ENCODE measurements at regions not wholly inside any gene's neighbourhood (a gene's known extent, or its start where the extent isn't known, plus 50 kb on each side); places are given as distances from the start of the nearest gene placed in this dataset.

GRCh38 chr20:8963330-8963729, 105.6 kb upstream of the PLCB4 start:
- no peaks in the 10 kb centered on the region for H3K27me3 ChIP-seq (ENCODE audit: control insufficient read depth in 1 of 2, insufficient read depth in 2 of 2, low read length in 2 of 2)

DNA sequence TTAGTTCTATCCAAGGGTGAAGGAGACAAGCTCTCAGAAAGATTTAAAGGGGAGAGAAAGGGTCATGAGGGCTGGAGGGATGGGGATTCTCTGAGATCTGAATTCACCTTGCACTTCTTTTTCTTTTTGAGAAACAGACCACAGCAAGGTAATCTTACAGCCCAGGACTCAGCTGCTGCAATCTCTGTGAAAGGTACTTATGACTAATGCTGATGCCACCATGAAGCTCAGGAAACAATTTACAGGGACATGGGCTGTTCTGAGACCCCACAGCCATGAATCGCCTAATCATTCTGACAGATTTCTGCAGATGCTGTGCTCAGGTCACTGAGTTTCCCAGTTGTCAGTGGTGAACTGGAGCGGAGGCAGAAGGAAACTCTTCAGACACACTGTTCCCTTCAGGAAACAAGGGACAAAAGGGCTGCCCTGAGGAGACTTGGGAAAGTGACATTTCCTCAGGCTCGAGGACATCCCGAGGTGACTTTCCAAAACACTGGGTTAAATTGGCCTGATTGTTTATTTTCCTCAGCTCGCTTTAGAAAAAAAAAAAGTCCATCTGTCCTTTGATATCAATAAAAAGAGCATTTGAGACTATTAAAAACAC, 103.8 kb upstream of the PLCB4 start:
- H3K27ac ChIP-seq (ENCODE audit: low read depth in 2 of 2, low read length in 1 of 2): no peak overlapping the region
- H3K4me3 ChIP-seq (ENCODE audit: low read depth in 1 of 2, low read length in 2 of 2): no peak overlapping the region
- no peaks in the 10 kb centered on the region for H3K36me3 ChIP-seq (ENCODE audit: control insufficient read depth in 2 of 2, insufficient read depth in 2 of 2, low read length in 1 of 2)
- H3K27me3 ChIP-seq (ENCODE audit: control insufficient read depth in 1 of 2, insufficient read depth in 2 of 2, low read length in 2 of 2): no peaks in the 10 kb centered on the region
- no peaks in the 10 kb centered on the region for H3K9me3 ChIP-seq (ENCODE audit: control insufficient read depth in 2 of 2, insufficient read depth in 1 of 2, low read depth in 1 of 2, low read length in 1 of 2)
- WGBS, 2 donors: 79 to 85% methylated on average over 5 of the region's 5 CpGs
- H3K4me1 ChIP-seq (ENCODE audit: control insufficient read depth in 2 of 2, insufficient read depth in 2 of 2, low read length in 1 of 2): no peaks in the 10 kb centered on the region

More at GRCh38 chr20:8963330-8963729, 105.6 kb upstream of the PLCB4 start:
- no peak overlapping the region for H3K4me3 ChIP-seq (ENCODE audit: low read depth in 1 of 2, low read length in 2 of 2)
- no peaks in the 10 kb centered on the region for H3K9me3 ChIP-seq (ENCODE audit: control insufficient read depth in 2 of 2, insufficient read depth in 1 of 2, low read depth in 1 of 2, low read length in 1 of 2)
- H3K27ac ChIP-seq (ENCODE audit: low read depth in 2 of 2, low read length in 1 of 2): no peak overlapping the region
- no peaks in the 10 kb centered on the region for H3K36me3 ChIP-seq (ENCODE audit: control insufficient read depth in 2 of 2, insufficient read depth in 2 of 2, low read length in 1 of 2)
- H3K4me1 ChIP-seq (ENCODE audit: control insufficient read depth in 2 of 2, insufficient read depth in 2 of 2, low read length in 1 of 2): no peaks in the 10 kb centered on the region

DNA sequence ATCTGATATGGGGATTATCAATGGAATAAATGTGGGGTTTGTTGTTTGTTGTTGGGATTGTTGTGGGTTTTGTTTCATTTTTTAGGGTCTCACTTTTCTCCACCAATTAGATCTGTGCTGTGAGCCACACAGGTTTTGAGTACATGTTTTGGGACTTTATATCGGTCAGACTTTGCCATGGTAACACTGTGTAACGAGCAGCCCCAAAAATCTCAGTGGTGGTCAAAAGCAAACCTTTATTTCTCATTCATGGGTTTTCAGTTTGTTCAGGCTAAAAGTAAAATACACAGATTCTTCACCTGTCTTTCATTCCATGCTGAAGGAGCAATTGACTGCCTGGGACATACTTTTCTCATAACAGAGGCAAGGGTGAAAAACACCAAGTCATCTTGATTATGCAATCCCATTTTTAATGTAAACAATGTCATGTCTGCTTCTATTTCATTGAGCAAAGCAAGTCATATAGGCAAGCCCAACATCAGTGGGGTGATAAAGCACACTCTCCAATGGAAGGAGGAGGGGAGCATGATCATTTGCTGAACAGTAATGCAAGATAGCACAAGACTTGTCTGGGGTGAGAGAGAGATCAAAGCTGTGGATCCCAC, 101.1 kb upstream of the PLCB4 start:
- 92 to 95% methylated on average over 2 of the region's 2 CpGs for WGBS, 2 donors

DNA sequence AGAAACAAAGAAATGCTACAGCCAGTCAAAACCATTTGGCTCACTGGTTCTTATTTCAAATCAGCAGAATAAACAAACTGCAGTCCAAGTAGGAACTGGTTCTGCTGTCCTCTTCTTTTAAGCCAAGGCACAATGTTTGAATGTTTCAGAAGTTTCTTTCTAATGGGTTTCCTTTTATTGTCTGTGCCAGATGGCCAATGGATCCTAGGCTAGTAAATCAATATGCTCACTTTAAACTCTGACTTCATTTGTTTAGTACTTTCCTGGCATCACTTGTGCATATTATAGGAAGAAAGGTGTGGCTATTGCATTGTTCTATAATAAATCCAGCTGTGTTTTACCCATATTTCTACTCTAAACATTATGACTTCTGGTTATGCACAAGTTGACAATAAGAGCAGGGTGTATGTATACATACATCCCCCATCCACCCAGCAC, 99.7 kb upstream of the PLCB4 start:
- Histone ChIP-seq H3K27ac (ENCODE audit: low read depth in 2 of 2, low read length in 1 of 2) (no peak overlapping the region), H3K4me1 (ENCODE audit: control insufficient read depth in 2 of 2, insufficient read depth in 2 of 2, low read length in 1 of 2) (no peaks in the 10 kb centered on the region), H3K4me3 (ENCODE audit: low read depth in 1 of 2, low read length in 2 of 2) (no peak overlapping the region), H3K9me3 (ENCODE audit: control insufficient read depth in 2 of 2, insufficient read depth in 1 of 2, low read depth in 1 of 2, low read length in 1 of 2) (no peaks in the 10 kb centered on the region), H3K27me3 (ENCODE audit: control insufficient read depth in 1 of 2, insufficient read depth in 2 of 2, low read length in 2 of 2) (no peaks in the 10 kb centered on the region), H3K36me3 (ENCODE audit: control insufficient read depth in 2 of 2, insufficient read depth in 2 of 2, low read length in 1 of 2) (no peaks in the 10 kb centered on the region)

More for the DNA sequence above, 101.1 kb upstream of the PLCB4 start:
- Histone ChIP-seq H3K27me3 (ENCODE audit: control insufficient read depth in 1 of 2, insufficient read depth in 2 of 2, low read length in 2 of 2) (no peaks in the 10 kb centered on the region), H3K27ac (ENCODE audit: low read depth in 2 of 2, low read length in 1 of 2) (no peak overlapping the region), H3K36me3 (ENCODE audit: control insufficient read depth in 2 of 2, insufficient read depth in 2 of 2, low read length in 1 of 2) (no peaks in the 10 kb centered on the region), H3K9me3 (ENCODE audit: control insufficient read depth in 2 of 2, insufficient read depth in 1 of 2, low read depth in 1 of 2, low read length in 1 of 2) (no peaks in the 10 kb centered on the region), H3K4me1 (ENCODE audit: control insufficient read depth in 2 of 2, insufficient read depth in 2 of 2, low read length in 1 of 2) (no peaks in the 10 kb centered on the region), H3K4me3 (ENCODE audit: low read depth in 1 of 2, low read length in 2 of 2) (no peak overlapping the region)

GRCh38 chr20:8971669-8972316, 97.1 kb upstream of the PLCB4 start:
- 77 to 87% methylated on average over 4 of the region's 4 CpGs for WGBS, 2 donors
- H3K9me3 ChIP-seq (ENCODE audit: control insufficient read depth in 2 of 2, insufficient read depth in 1 of 2, low read depth in 1 of 2, low read length in 1 of 2): no peaks in the 10 kb centered on the region
- H3K4me3 ChIP-seq (ENCODE audit: low read depth in 1 of 2, low read length in 2 of 2): no peak overlapping the region
- H3K36me3 ChIP-seq (ENCODE audit: control insufficient read depth in 2 of 2, insufficient read depth in 2 of 2, low read length in 1 of 2): no peaks in the 10 kb centered on the region
- no peaks in the 10 kb centered on the region for H3K27me3 ChIP-seq (ENCODE audit: control insufficient read depth in 1 of 2, insufficient read depth in 2 of 2, low read length in 2 of 2)
- no peak overlapping the region for H3K27ac ChIP-seq (ENCODE audit: low read depth in 2 of 2, low read length in 1 of 2)
- H3K4me1 ChIP-seq (ENCODE audit: control insufficient read depth in 2 of 2, insufficient read depth in 2 of 2, low read length in 1 of 2): no peaks in the 10 kb centered on the region

DNA sequence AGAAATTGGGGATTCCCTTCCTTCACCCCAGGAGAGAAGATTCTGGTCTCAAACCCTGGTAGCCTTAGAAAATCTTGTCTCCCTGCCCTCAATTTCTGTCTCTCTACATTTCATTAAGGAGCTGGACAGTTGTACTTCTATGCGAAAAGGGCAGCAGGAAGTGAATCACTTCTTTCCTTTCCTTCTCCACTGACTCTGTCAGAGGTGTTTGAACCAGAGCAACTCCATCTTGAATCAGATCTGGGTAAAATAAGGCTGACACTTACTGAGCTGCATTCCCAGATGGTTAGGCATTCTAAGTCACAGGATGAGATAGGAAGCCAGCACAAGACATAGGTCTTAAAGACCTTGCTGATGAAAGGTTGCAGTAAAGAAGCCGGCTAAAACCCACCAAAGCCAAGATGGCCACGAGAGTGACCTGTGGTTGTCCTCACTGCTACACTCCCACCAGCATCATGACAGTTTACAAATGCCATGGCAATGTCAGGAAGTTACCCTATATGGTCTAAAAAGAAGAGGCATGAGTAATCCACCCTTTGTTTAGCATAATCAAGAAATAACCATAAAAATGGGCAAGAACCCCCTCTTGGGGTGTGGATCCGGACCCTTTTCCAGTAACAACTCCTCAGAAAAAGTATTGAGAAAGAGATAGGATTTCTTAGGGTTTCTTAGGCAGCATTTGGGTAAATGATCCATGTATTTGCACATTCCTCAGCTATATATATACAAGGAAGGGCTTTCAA, 95.8 kb upstream of the PLCB4 start:
- no peak overlapping the region for H3K4me3 ChIP-seq (ENCODE audit: low read depth in 1 of 2, low read length in 2 of 2)
- no peak overlapping the region for H3K27ac ChIP-seq (ENCODE audit: low read depth in 2 of 2, low read length in 1 of 2)
- no peaks in the 10 kb centered on the region for H3K4me1 ChIP-seq (ENCODE audit: control insufficient read depth in 2 of 2, insufficient read depth in 2 of 2, low read length in 1 of 2)
- H3K27me3 ChIP-seq (ENCODE audit: control insufficient read depth in 1 of 2, insufficient read depth in 2 of 2, low read length in 2 of 2): no peaks in the 10 kb centered on the region
- WGBS, 2 donors: 82 to 86% methylated on average over 4 of the region's 4 CpGs
- H3K9me3 ChIP-seq (ENCODE audit: control insufficient read depth in 2 of 2, insufficient read depth in 1 of 2, low read depth in 1 of 2, low read length in 1 of 2): no peaks in the 10 kb centered on the region
- H3K36me3 ChIP-seq (ENCODE audit: control insufficient read depth in 2 of 2, insufficient read depth in 2 of 2, low read length in 1 of 2): no peaks in the 10 kb centered on the region

GRCh38 chr20:8974009-8974708, 94.7 kb upstream of the PLCB4 start:
- no peak overlapping the region for H3K27ac ChIP-seq (ENCODE audit: low read depth in 2 of 2, low read length in 1 of 2)
- H3K9me3 ChIP-seq (ENCODE audit: control insufficient read depth in 2 of 2, insufficient read depth in 1 of 2, low read depth in 1 of 2, low read length in 1 of 2): no peaks in the 10 kb centered on the region
- no peaks in the 10 kb centered on the region for H3K4me1 ChIP-seq (ENCODE audit: control insufficient read depth in 2 of 2, insufficient read depth in 2 of 2, low read length in 1 of 2)
- H3K4me3 ChIP-seq (ENCODE audit: low read depth in 1 of 2, low read length in 2 of 2): no peak overlapping the region
- 69 to 82% methylated on average over 2 of the region's 2 CpGs for WGBS, 2 donors
- no peaks in the 10 kb centered on the region for H3K36me3 ChIP-seq (ENCODE audit: control insufficient read depth in 2 of 2, insufficient read depth in 2 of 2, low read length in 1 of 2)
- no peaks in the 10 kb centered on the region for H3K27me3 ChIP-seq (ENCODE audit: control insufficient read depth in 1 of 2, insufficient read depth in 2 of 2, low read length in 2 of 2)

GRCh38 chr20:8981482-8981881, 87.4 kb upstream of the PLCB4 start:
- 34 to 51% methylated on average over 5 of the region's 5 CpGs for WGBS, 2 donors
- H3K27ac ChIP-seq (ENCODE audit: low read depth in 2 of 2, low read length in 1 of 2): no peak overlapping the region
- no peaks in the 10 kb centered on the region for H3K27me3 ChIP-seq (ENCODE audit: control insufficient read depth in 1 of 2, insufficient read depth in 2 of 2, low read length in 2 of 2)
- no peaks in the 10 kb centered on the region for H3K36me3 ChIP-seq (ENCODE audit: control insufficient read depth in 2 of 2, insufficient read depth in 2 of 2, low read length in 1 of 2)
- no peaks in the 10 kb centered on the region for H3K9me3 ChIP-seq (ENCODE audit: control insufficient read depth in 2 of 2, insufficient read depth in 1 of 2, low read depth in 1 of 2, low read length in 1 of 2)
- no peaks in the 10 kb centered on the region for H3K4me1 ChIP-seq (ENCODE audit: control insufficient read depth in 2 of 2, insufficient read depth in 2 of 2, low read length in 1 of 2)
- H3K4me3 ChIP-seq (ENCODE audit: low read depth in 1 of 2, low read length in 2 of 2): no peak overlapping the region

Measured in esophagus (tissue), 2 donors.